ENCODE measurements at regions not wholly inside any gene's neighbourhood (a gene's known extent, or its start where the extent isn't known, plus 50 kb on each side); places are given as distances from the start of the nearest gene placed in this dataset.
"Not testable (repeated sequence)": the region's sequence is repeated elsewhere in the genome, so short reads cannot be mapped to it uniquely, and the experiment has no call there.

DNA sequence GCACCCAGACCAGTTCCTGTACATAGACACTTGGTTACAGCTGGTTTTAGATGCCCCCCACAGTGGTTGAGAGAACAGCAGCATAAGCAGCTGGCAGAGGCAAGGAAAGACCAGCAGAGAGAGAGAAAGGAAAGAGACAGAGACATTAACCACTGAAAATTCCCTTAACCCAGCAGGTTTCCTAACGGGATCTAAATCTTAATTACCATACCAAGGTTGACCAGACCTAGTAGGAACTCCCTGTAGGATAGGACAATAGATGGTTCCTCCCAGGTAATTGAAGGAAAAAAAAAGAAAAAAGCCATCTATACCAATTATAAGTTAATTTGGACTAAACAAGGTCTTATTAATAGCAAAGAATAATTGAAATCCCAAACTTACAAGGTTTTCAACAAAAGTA is 112.3 kb upstream of the PPM1J start:
- not testable (repeated sequence) for TF ChIP-seq YY1 (IDR thresholded peaks at IDR 0.05; ENCODE audit: insufficient read depth, insufficient read length); ZNF274 (IDR thresholded peaks at IDR 0.05; ENCODE audit: low read depth, low read length)
